IPS-18a (cell line): ENCODE measurements at regions not wholly inside any gene's neighbourhood (a gene's known extent, or its start where the extent isn't known, plus 50 kb on each side); places are given as distances from the start of the nearest gene placed in this dataset.
A peak's percentile ranks its signal among the peaks of the same experiment; 100 is the strongest.
"Not testable (repeated sequence)": the region's sequence is repeated elsewhere in the genome, so short reads cannot be mapped to it uniquely, and the experiment has no call there.

ENCODE experiments used
- H3K27ac ChIP-seq: one replicate; pipeline ENCODE4 v1.5.1; 2013; ENCODE audit warnings: low read length
- H3K27me3 ChIP-seq: one replicate; pipeline ENCODE4 v1.6.1; 2013; ENCODE audit warnings: mild to moderate bottlenecking, low read length; ENCODE audit not compliant: control insufficient read depth, insufficient read depth
- H3K36me3 ChIP-seq: one replicate; pipeline ENCODE4 v1.6.1; 2013; ENCODE audit warnings: low read depth, low read length; ENCODE audit not compliant: control insufficient read depth
- H3K4me1 ChIP-seq: one replicate; pipeline ENCODE4 v1.6.1; 2013; ENCODE audit warnings: low read depth, low read length; ENCODE audit not compliant: control insufficient read depth
- H3K4me3 ChIP-seq: one replicate; pipeline ENCODE4 v1.5.1; 2013; ENCODE audit warnings: low read length
- H3K9ac ChIP-seq: one replicate; pipeline ENCODE4 v1.6.1; 2013; ENCODE audit warnings: mild to moderate bottlenecking, low read length, moderate library complexity
- H3K9me3 ChIP-seq: one replicate; pipeline ENCODE4 v1.6.1; 2013; ENCODE audit warnings: low read depth, low read length; ENCODE audit not compliant: control insufficient read depth

DNA sequence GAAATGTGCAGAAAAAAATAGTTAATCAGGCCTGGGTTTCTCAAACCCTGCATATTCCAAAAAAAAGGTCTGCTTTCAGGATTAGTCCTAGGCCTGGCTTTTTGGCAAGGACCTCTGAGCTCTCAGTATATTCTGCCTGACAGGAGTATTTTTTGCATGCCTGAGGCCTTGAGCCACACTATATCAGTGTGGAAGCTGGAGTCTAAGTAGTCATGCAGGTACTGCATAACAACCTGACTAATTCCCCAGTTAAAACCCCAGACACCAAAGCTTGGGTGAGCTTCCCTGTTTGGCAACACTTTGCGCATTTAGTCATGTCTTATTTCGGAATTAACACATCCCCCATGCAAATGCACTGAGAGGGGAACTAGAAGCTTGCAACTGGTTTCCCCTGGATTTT lies 359.5 kb downstream of the CETN3 start:
- H3K9ac ChIP-seq, result no peak overlapping the region
- no peak overlapping the region for H3K27ac ChIP-seq
- no peaks in the 10 kb centered on the region for H3K36me3 ChIP-seq
- no peaks in the 10 kb centered on the region for H3K9me3 ChIP-seq
- H3K27me3 ChIP-seq, result no peaks in the 10 kb centered on the region
- H3K4me3 ChIP-seq, result no peak overlapping the region
- H3K4me1 ChIP-seq, result no peaks in the 10 kb centered on the region

DNA sequence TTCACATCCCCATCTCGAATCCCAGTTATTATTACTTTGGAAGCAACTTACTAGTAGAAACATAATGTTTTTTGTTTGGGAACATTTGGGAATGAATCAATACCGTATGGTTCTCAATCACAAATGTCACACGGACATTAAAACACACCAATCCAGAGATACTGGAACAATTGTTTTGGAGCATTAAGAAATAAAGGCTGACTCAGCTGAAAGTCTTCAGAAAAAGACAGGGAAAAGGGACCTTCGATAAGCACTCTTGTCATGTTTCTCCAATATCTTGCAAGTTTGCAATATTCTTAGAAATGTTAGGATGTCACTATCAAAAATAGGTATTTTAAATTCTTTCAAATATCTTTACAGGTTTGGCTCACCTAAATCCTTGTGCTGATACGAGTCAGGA lies 362.4 kb downstream of the CETN3 start:
- Histone ChIP-seq H3K27ac (no peak overlapping the region), H3K36me3 (no peaks in the 10 kb centered on the region), H3K9me3 (no peaks in the 10 kb centered on the region), H3K27me3 (no peaks in the 10 kb centered on the region), H3K4me1 (no peaks in the 10 kb centered on the region), H3K9ac (no peak overlapping the region), H3K4me3 (no peak overlapping the region)

DNA sequence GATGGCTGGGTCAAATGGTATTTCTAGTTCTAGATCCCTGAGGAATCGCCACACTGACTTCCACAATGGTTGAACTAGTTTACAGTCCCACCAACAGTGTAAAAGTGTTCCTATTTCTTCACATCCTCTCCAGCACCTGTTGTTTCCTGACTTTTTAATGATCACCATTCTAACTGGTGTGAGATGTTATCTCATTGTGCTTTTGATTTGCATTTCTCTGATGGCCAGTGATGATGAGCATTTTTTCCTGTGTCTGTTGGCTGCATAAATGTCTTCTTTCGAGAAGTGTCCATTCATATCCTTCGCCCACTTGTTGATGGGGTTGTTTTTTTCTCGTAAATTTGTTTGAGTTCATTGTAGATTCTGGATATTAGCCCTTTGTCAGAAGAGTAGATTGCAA lies 369.5 kb downstream of the CETN3 start:
- H3K4me3 ChIP-seq, H3K36me3 ChIP-seq, H3K9me3 ChIP-seq, H3K9ac ChIP-seq, H3K27me3 ChIP-seq, H3K27ac ChIP-seq, H3K4me1 ChIP-seq: not testable (repeated sequence)

DNA sequence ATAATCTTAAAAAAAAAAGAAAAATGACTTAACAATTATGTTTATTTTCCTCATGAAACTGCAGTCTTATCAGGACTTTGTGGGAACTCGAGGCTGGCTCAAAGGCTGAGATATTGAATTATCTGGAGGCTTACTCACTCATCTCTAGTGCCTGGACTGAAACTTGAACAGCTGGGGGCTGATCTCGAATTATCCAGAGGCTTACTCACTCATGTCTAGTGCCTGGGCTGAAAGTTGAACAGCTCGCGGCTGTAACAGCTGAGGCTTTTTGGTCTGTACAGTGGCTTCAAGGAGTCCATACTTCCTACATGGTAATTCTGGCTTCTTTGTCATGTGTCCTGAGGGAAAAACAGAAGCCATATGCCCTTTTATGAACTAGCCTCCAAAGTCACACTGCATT lies 371.9 kb downstream of the CETN3 start:
- no peak overlapping the region for H3K9ac ChIP-seq
- H3K36me3 ChIP-seq, result no peaks in the 10 kb centered on the region
- H3K4me3 ChIP-seq, result no peak overlapping the region
- no peaks in the 10 kb centered on the region for H3K27me3 ChIP-seq
- no peaks in the 10 kb centered on the region for H3K4me1 ChIP-seq
- H3K27ac ChIP-seq, result no peak overlapping the region
- H3K9me3 ChIP-seq, result no peaks in the 10 kb centered on the region

DNA sequence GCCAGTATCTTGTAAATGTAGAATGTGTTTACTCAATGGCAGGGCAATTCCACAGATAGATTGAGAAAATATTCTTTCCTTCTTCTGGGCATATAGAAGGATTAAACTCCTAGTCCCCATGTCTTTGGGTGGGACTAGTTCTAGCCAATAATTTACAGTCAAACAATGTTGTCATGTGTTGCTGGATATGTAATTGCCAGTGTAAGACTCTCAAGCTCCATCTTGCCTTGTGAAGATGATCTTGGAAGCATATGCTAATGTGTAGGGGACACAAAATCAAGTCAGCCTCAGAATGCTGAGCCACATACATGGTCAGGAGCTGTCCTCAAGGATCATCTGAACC lies 386.9 kb downstream of the CETN3 start:
- Histone ChIP-seq H3K9me3 (no peaks in the 10 kb centered on the region), H3K27me3 (no peaks in the 10 kb centered on the region), H3K4me3 (no peak overlapping the region), H3K27ac (no peak overlapping the region), H3K9ac (no peak overlapping the region), H3K4me1 (peaks cover under 1% of the 10 kb centered on the region), H3K36me3 (no peaks in the 10 kb centered on the region)

DNA sequence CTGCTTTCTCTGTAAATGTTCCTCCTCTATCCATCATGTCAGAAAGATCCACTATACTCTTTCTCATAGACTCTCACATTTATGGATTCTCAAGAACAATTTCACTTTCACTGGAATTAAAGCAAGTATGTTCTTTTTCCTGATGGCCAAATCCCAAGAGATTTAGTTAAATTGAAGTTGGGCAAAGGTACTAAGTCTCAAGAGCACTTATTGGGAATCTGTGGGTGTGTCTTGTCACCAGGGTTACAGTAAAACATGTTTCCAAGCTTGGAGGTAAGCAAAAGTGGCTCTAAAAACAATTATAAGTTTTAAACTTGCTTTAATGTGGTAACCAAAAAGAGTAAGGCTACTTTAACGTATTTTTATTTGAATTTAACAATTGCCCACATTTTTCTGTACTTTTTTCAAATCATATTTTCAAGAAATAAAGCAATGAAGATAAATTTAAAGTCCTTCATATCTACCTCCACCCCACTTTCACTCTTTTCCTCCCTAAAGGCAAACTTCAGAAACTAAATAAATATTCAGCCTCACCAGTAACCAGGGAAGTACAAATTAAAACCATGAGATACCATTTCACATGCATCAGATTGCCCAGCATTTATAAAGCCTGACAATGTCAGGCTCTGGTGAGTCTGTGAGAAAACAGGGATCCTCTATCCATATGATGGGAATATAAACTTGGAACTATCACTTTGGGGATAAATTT lies 387.4 kb downstream of the CETN3 start:
- Histone ChIP-seq H3K27me3 (no peaks in the 10 kb centered on the region), H3K4me1 (peaks cover 5% of the 10 kb centered on the region), H3K9me3 (no peaks in the 10 kb centered on the region), H3K36me3 (no peaks in the 10 kb centered on the region), H3K9ac (no peak overlapping the region), H3K4me3 (no peak overlapping the region), H3K27ac (no peak overlapping the region)

DNA sequence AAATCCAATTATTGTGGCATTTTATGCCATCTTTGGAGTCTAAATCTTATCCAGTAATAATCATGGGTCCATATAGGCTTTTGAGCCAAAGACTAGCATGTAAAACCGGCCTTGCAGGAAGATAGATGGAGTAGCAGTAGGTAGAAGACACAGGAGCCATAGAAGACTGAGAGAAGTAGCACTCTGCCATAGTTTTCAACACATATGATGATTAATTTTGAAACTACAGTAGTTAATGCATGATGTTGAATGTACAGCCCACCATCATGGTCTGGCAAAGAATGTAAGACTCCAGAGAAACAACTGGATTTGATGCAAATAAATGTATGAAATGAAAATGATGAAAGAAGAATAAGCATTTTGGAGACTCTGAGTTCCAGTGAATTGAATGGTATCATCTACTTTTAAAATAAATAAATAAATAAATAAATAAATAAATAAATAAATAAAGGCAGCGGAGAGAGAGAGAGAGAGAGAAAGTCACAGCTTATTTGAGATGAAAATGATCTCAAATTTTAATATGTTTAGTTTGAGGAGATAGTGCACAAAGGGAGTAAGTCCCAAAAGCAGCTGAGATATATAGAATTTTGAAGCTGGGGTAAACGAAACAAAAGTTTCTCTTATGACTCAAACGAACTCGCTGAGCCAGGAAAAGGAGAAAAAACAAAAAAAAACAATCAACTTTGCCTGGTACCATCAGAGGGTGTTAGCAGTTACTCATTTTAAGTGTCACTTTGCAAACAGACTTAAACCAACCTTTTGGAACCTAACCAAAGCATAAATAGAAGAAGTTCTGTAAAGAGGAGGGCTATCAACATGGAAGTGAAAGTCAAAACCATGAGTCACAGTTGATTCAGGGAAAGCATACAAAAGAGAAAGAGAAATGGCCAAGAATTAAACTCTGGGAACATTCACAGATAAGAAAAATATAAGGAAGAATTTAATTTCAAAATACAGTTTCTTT lies 388.7 kb downstream of the CETN3 start:
- Histone ChIP-seq H3K27ac (no peak overlapping the region), H3K4me3 (no peak overlapping the region), H3K4me1 (peaks cover 18% of the 10 kb centered on the region), H3K27me3 (no peaks in the 10 kb centered on the region), H3K9ac (no peak overlapping the region), H3K9me3 (no peaks in the 10 kb centered on the region), H3K36me3 (no peaks in the 10 kb centered on the region)

DNA sequence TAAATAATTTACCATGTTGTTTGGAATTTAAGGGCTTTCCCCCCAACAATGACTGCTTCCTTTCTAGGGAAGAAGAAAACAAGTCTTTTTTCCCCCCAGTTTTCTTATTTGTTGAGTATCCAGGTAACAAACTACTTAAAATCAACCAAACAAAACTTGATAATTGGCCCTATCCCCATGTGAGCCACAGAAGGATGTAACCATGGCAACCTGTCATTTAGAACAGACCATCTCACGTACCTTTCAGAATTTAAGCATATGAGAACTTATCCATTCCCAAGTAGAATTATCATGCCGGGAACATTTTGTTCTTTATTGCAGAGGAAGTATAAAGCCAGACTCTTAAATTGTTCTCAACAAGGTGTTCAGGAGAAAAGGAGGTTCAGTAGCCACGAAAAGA lies 392.3 kb downstream of the CETN3 start:
- no peaks in the 10 kb centered on the region for H3K27me3 ChIP-seq
- no peak overlapping the region for H3K9ac ChIP-seq
- H3K4me1 ChIP-seq, result peaks cover 29% of the 10 kb centered on the region
- no peak overlapping the region for H3K27ac ChIP-seq
- no peaks in the 10 kb centered on the region for H3K9me3 ChIP-seq
- no peak overlapping the region for H3K4me3 ChIP-seq
- no peaks in the 10 kb centered on the region for H3K36me3 ChIP-seq

DNA sequence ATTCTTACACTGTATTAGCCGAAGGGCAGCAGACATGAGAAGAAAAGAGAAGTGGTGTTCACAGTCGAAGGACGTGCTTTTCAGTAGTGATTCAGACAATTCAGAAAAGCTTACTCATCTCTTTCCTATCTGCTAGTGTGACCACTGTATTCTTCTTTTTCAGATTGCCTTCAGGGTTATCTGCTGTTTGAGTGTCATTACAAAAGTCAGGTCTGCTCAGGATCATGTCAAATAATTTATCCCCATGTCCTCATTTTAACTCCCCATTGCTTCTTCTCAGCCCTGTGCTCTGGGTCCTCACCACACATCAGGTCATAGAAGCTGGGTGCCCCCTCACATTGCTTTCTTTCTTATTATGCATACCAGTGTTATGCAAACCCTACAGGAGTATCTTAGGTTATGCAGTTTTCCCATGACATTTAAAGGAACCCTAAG lies 394.0 kb downstream of the CETN3 start:
- H3K4me1 ChIP-seq, result peaks cover 29% of the 10 kb centered on the region
- no peak overlapping the region for H3K27ac ChIP-seq
- H3K27me3 ChIP-seq, result no peaks in the 10 kb centered on the region
- H3K9me3 ChIP-seq, result no peaks in the 10 kb centered on the region
- no peaks in the 10 kb centered on the region for H3K36me3 ChIP-seq
- H3K4me3 ChIP-seq, result peak overlapping the region; percentile 19
- H3K9ac ChIP-seq, result no peak overlapping the region

DNA sequence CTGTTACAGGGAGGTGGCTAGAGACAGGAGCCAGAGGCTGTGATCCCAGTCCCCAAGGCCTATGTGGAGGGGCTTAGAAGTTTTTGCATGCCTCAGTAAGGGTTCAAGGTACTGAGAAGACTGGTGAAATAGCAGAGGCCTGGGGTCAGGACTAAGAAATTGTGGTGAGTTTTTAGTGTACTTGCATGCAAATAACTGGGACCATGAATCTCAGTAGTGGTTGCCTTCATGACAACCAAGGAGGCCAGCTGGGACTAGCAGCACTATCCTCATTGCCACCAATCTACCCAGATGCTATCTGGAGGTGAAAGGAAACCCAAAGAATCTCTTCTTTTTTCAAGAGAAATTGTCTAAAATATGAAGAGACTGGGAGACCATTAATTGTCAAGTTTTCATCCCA lies 395.1 kb downstream of the CETN3 start:
- Histone ChIP-seq H3K9ac (no peak overlapping the region), H3K9me3 (no peaks in the 10 kb centered on the region), H3K36me3 (no peaks in the 10 kb centered on the region), H3K4me3 (no peak overlapping the region), H3K27me3 (no peaks in the 10 kb centered on the region), H3K27ac (no peak overlapping the region), H3K4me1 (peaks cover 29% of the 10 kb centered on the region)

DNA sequence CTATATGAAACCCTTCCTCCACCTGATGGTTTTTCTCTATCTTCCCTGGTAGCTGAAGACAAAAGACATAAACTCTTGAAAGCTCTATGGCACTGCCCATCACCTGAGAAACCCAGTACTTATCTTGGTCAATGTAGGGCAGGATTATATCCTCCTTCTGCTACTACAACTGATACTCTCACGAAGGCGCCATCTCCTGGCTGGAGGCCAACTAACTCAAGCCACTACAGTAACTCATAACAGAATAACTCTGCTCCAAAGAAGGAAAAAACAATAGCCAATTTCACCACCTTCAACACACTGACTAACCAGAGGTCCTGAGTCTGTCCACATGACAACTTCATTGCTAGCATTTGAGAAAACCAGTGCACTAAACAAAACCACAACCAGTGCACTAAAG lies 409.2 kb downstream of the CETN3 start:
- H3K9me3 ChIP-seq, result no peaks in the 10 kb centered on the region
- H3K9ac ChIP-seq, result no peak overlapping the region
- H3K27me3 ChIP-seq, result peaks cover 5% of the 10 kb centered on the region
- H3K36me3 ChIP-seq, result no peaks in the 10 kb centered on the region
- H3K27ac ChIP-seq, result no peak overlapping the region
- H3K4me1 ChIP-seq, result peaks cover 9% of the 10 kb centered on the region
- H3K4me3 ChIP-seq, result no peak overlapping the region
